OCI-LY7 (cell line): ENCODE measurements at regions not wholly inside any gene's neighbourhood (a gene's known extent, or its start where the extent isn't known, plus 50 kb on each side); places are given as distances from the start of the nearest gene placed in this dataset.

Experiments
- CTCF ChIP-seq: fragments of 200-600 bp; sonication (generic); conservative IDR thresholded peaks from 2 replicates; pipeline ENCODE4 v1.5.1; 2014; ENCODE audit warnings: mild to moderate bottlenecking, antibody characterized with exemption, low read length, moderate library complexity, mixed read lengths
- EZH2phosphoT487 ChIP-seq: fragments of 200-600 bp; sonication (generic); IDR thresholded peaks from 2 replicates; pipeline ENCODE4 v1.6.1; 2018; ENCODE audit warnings: low read depth, borderline replicate concordance, mild to moderate bottlenecking, mixed run types, antibody characterized with exemption, low read length, moderate library complexity, mixed read lengths

DNA sequence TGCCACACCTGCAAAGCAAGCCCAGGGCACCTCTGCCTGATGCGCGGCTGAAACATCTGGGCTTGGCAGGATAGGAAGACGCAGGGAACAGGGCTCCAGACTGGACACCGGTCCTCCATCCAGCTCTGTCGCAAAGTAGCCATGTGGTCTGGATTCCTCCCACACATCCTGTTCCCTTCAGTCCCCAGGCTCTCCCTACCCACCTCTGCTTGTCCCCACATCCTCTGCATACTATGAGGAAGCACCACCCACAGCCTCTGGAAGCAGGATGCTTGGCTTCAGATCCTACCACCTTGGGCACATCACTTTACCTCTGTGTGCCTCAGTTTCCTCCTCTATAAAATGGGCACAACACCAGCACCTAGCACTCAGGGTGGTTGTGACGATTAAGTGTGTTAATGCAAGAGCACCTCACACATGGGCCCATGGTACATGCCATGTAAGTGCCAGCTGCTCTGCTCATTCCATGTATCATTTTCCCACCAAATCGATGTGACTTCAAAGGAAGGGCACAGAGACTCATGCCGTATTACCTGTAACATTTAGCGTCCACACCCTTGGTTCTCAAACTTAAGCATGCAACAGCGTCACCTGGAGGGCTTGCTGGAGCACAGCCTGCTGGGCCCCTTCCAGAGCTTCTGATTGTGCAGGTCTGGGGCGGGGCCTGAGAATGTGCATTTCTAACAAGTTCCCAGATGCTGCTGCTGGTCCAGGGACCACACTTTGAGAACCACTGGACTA is 138.6 kb upstream of the SDK2 start:
- peak; percentile 82 for TF ChIP-seq CTCF
- no peak for TF ChIP-seq EZH2phosphoT487
